H1 (cell line): ENCODE measurements at regions not wholly inside any gene's neighbourhood (a gene's known extent, or its start where the extent isn't known, plus 50 kb on each side); places are given as distances from the start of the nearest gene placed in this dataset.

ENCODE experiments used
- CTCF ChIA-PET: fragments of 300-600 bp; sonication (Branson Sonifier 250); formaldehyde crosslinking; loops from one replicate; lab custom pipeline; 2021; ENCODE audit not compliant: partially characterized antibody; lab: Charles Lee
- POLR2A ChIA-PET: fragments of 300-600 bp; sonication (Branson Sonifier 250); formaldehyde crosslinking; loops from one replicate; lab custom pipeline; 2021; ENCODE audit warnings: inconsistent platforms; ENCODE audit not compliant: partially characterized antibody; lab: Charles Lee
- DNase-seq, 2 experiments: peaks; one replicate each; pipeline versions ENCODE4 v3.0.0 to v3.0.0-alpha.2; 2010 to 2022; ENCODE audit warnings: low spot score in 2 of 2, low read depth in 1 of 2, mixed read lengths in 1 of 2
- FAIRE-seq: peaks from 2 replicates; lab custom pipeline; 2011; peaks lifted over from hg19 to GRCh38; lab: Jason Lieb, UNC
- H2AFZ ChIP-seq: 2 replicates; pipeline ENCODE4 v1.8.1; 2012; ENCODE audit warnings: low read length, inconsistent platforms
- H2AK5ac ChIP-seq: 2 replicates; pipeline ENCODE4 v1.6.1; 2013; ENCODE audit warnings: low read depth, low read length
- H2BK120ac ChIP-seq: replicated peaks from 2 replicates; pipeline ENCODE3; 2013; ENCODE audit warnings: low read depth, low read length, inconsistent platforms
- H2BK12ac ChIP-seq: 2 replicates; pipeline ENCODE4 v1.6.1; 2013; ENCODE audit warnings: low read depth, low read length
- H2BK15ac ChIP-seq: 2 replicates; pipeline ENCODE4 v1.6.1; 2013; ENCODE audit warnings: low read length
- H2BK20ac ChIP-seq: 2 replicates; pipeline ENCODE4 v1.6.1; 2013; ENCODE audit warnings: low read length
- H2BK5ac ChIP-seq: 2 replicates; pipeline ENCODE4 v1.6.1; 2013; ENCODE audit warnings: low read depth, low read length
- H3K14ac ChIP-seq: 2 replicates; pipeline ENCODE4 v1.6.1; 2013; ENCODE audit warnings: inconsistent platforms; ENCODE audit not compliant: insufficient read length
- H3K18ac ChIP-seq: 2 replicates; pipeline ENCODE4 v1.6.1; 2013; ENCODE audit warnings: low read length; ENCODE audit errors: extremely low read depth
- H3K23ac ChIP-seq: 2 replicates; pipeline ENCODE4 v1.6.1; 2013; ENCODE audit warnings: inconsistent platforms; ENCODE audit not compliant: insufficient read length
- H3K23me2 ChIP-seq: 2 replicates; pipeline ENCODE4 v1.6.1; 2013; ENCODE audit warnings: low read depth, low read length
- H3K27ac ChIP-seq: 2 replicates; pipeline ENCODE4 v1.6.1; 2011; ENCODE audit warnings: low read depth, low read length, inconsistent platforms
- H3K27me3 ChIP-seq, 4 experiments: replicated peaks in 1 of 4; 1 replicate in 1 of 4; 2 replicates in 3 of 4; pipeline versions ENCODE4 v1.6.1 to v1.8.1; 2011 to 2013; ENCODE audit warnings: low read length in 3 of 4, mild to moderate bottlenecking in 3 of 4, inconsistent platforms in 2 of 4, mixed read lengths in 2 of 4, moderate library complexity in 1 of 4; ENCODE audit not compliant: control insufficient read depth in 3 of 4, insufficient read depth in 3 of 4; ENCODE audit errors: extremely low read depth in 1 of 4
- H3K36me3 ChIP-seq, 4 experiments: 2 replicates each; pipeline versions ENCODE4 v1.6.1 to v1.8.1; 2011 to 2013; ENCODE audit warnings: mild to moderate bottlenecking in 4 of 4, low read length in 3 of 4, moderate library complexity in 2 of 4, control low read depth in 1 of 4, inconsistent platforms in 1 of 4; ENCODE audit not compliant: insufficient read depth in 4 of 4, control insufficient read depth in 2 of 4
- H3K4ac ChIP-seq: replicated peaks from 2 replicates; pipeline ENCODE3; 2013; ENCODE audit warnings: low read length, low read depth, mixed read lengths, inconsistent platforms; ENCODE audit not compliant: insufficient read length
- H3K4me1 ChIP-seq, 4 experiments: replicated peaks in 1 of 4; 1 replicate in 1 of 4; 2 replicates in 3 of 4; pipeline versions ENCODE4 v1.6.1 to v1.8.1; 2011 to 2013; ENCODE audit warnings: low read length in 3 of 4, inconsistent platforms in 2 of 4, mixed read lengths in 1 of 4; ENCODE audit not compliant: insufficient read depth in 4 of 4, control insufficient read depth in 3 of 4
- H3K4me2 ChIP-seq, 2 experiments: 2 replicates each; pipeline versions ENCODE4 v1.6.1 to v1.8.1; 2011 to 2013; ENCODE audit warnings: low read depth in 2 of 2, low read length in 2 of 2, control low read depth in 1 of 2, inconsistent platforms in 1 of 2, mild to moderate bottlenecking in 1 of 2; ENCODE audit not compliant: insufficient read depth in 1 of 2
- H3K4me3 ChIP-seq, 4 experiments: fragments of 200-600, 300-600 bp in 1 of 4; sonication (generic), shearing (Covaris generic), sonication (Bioruptor Twin) in 1 of 4; 2 replicates each; pipeline versions ENCODE4 v1.5.1 to v1.8.1; 2011 to 2016; ENCODE audit warnings: low read length in 4 of 4, low read depth in 3 of 4, control low read depth in 2 of 4, inconsistent platforms in 2 of 4, mild to moderate bottlenecking in 2 of 4, mixed read lengths in 1 of 4, moderate library complexity in 1 of 4; ENCODE audit not compliant: insufficient read depth in 2 of 4; ENCODE audit errors: extremely low read depth in 1 of 4
- H3K56ac ChIP-seq: replicated peaks from 2 replicates; pipeline ENCODE3; 2013; ENCODE audit warnings: low read depth, mild to moderate bottlenecking, mixed read lengths, low read length, inconsistent platforms; ENCODE audit not compliant: insufficient read length
- H3K79me1 ChIP-seq: 2 replicates; pipeline ENCODE4 v1.6.1; 2013; ENCODE audit warnings: low read depth, low read length, control low read depth
- H3K79me2 ChIP-seq, 2 experiments: 2 replicates each; pipeline versions ENCODE4 v1.6.1 to v1.8.1; 2012 to 2013; ENCODE audit warnings: low read length in 2 of 2, mild to moderate bottlenecking in 2 of 2, inconsistent platforms in 1 of 2; ENCODE audit not compliant: insufficient read depth in 2 of 2, control insufficient read depth in 1 of 2
- H3K9ac ChIP-seq, 4 experiments: replicated peaks in 1 of 4; 1 replicate in 1 of 4; 2 replicates in 3 of 4; pipeline versions ENCODE4 v1.6.1 to v1.8.1; 2011 to 2013; ENCODE audit warnings: low read depth in 3 of 4, low read length in 3 of 4, control low read depth in 2 of 4, mild to moderate bottlenecking in 2 of 4, moderate library complexity in 2 of 4, inconsistent platforms in 1 of 4; ENCODE audit errors: extremely low read depth in 1 of 4
- H3K9me3 ChIP-seq, 2 experiments: 2 replicates each; pipeline versions ENCODE4 v1.6.1 to v1.8.1; 2012 to 2013; ENCODE audit warnings: mild to moderate bottlenecking in 2 of 2, moderate library complexity in 2 of 2, control low read depth in 1 of 2, inconsistent platforms in 1 of 2, low read depth in 1 of 2, low read length in 1 of 2, mixed read lengths in 1 of 2; ENCODE audit not compliant: insufficient read depth in 2 of 2
- H4K20me1 ChIP-seq, 2 experiments: replicated peaks in 1 of 2; 2 replicates each; pipeline versions ENCODE3 to v1.8.1; 2011 to 2013; ENCODE audit warnings: inconsistent platforms in 2 of 2, low read length in 2 of 2, mild to moderate bottlenecking in 1 of 2; ENCODE audit not compliant: insufficient read depth in 2 of 2, control insufficient read depth in 1 of 2
- H4K5ac ChIP-seq: 2 replicates; pipeline ENCODE4 v1.6.1; 2013; ENCODE audit warnings: low read length, low read depth, mixed read lengths, inconsistent platforms; ENCODE audit not compliant: insufficient read length
- H4K8ac ChIP-seq: 2 replicates; pipeline ENCODE4 v1.8.0; 2013; ENCODE audit warnings: mild to moderate bottlenecking, moderate library complexity, low read length, inconsistent platforms; ENCODE audit not compliant: insufficient read depth; ENCODE audit errors: extremely low read depth
- H4K91ac ChIP-seq: replicated peaks from 2 replicates; pipeline ENCODE3; 2013; ENCODE audit warnings: low read length, mixed read lengths, inconsistent platforms; ENCODE audit not compliant: insufficient read length
- CBX5 ChIP-seq: fragments of 300-800, 300-1000 bp; sonication (generic); IDR thresholded peaks from 2 replicates; pipeline ENCODE4 v1.7.1; 2016; ENCODE audit warnings: antibody characterized with exemption, low read length, low read depth
- CHD1 ChIP-seq: IDR thresholded peaks from 2 replicates; pipeline ENCODE4 v1.6.1; 2012; ENCODE audit warnings: low read depth, low read length, improper control_type of control experiment
- CTBP2 ChIP-seq: IDR thresholded peaks from 2 replicates; pipeline ENCODE4 v1.7.0; 2011; ENCODE audit warnings: borderline replicate concordance, mild to moderate bottlenecking, moderate library complexity, mixed read lengths, low read length; ENCODE audit not compliant: insufficient read depth, insufficient read length
- FOSL1 ChIP-seq: IDR thresholded peaks from 2 replicates; pipeline ENCODE4 v1.6.1; 2011; ENCODE audit warnings: mild to moderate bottlenecking, low read depth, low read length, moderate library complexity; ENCODE audit not compliant: insufficient read depth
- NRF1 ChIP-seq: IDR thresholded peaks from 2 replicates; pipeline ENCODE4 v1.6.1; 2011; ENCODE audit warnings: mild to moderate bottlenecking, low read depth, low read length, improper control_type of control experiment
- RBBP5 ChIP-seq: IDR thresholded peaks from 2 replicates; pipeline ENCODE4 v1.7.1; 2012; ENCODE audit warnings: low read depth, mild to moderate bottlenecking, inconsistent platforms, low read length, moderate library complexity, borderline replicate concordance
- SAP30 ChIP-seq: fragments of 300-600 bp; sonication (generic); IDR thresholded peaks from 2 replicates; pipeline ENCODE4 v1.7.1; 2012; ENCODE audit warnings: low read length, moderate library complexity, mild to moderate bottlenecking, inconsistent platforms; ENCODE audit not compliant: insufficient read depth, insufficient replicate concordance
- SIX5 ChIP-seq: IDR thresholded peaks from 2 replicates; pipeline ENCODE4 v1.6.1; 2011; ENCODE audit warnings: mild to moderate bottlenecking, low read depth, low read length
- SRF ChIP-seq: IDR thresholded peaks from 2 replicates; pipeline ENCODE4 v1.6.1; 2011; ENCODE audit warnings: mild to moderate bottlenecking, low read depth, low read length, moderate library complexity
- TBP ChIP-seq: IDR thresholded peaks from 2 replicates; pipeline ENCODE4 v1.6.1; 2011; ENCODE audit warnings: low read depth, low read length, improper control_type of control experiment
- TCF12 ChIP-seq: IDR thresholded peaks from 2 replicates; pipeline ENCODE4 v1.6.1; 2011; ENCODE audit warnings: low read depth, mild to moderate bottlenecking, low read length
- ZNF274 ChIP-seq: IDR thresholded peaks from 2 replicates; pipeline ENCODE4 v1.7.0; 2012; ENCODE audit warnings: low read length, borderline replicate concordance; ENCODE audit errors: extremely low read depth
- WGBS, 2 experiments: shearing (Covaris generic) in 1 of 2; methylation state at CpG; one replicate each; pipeline versions ENCODE4 v1.1.6 to v1.1.7; 2013 to 2015; ENCODE audit warnings: low lambda C conversion rate in 2 of 2, mixed read lengths in 2 of 2, inconsistent platforms in 1 of 2, low coverage in 1 of 2, missing lambda C conversion rate in 1 of 2; ENCODE audit not compliant: insufficient replicate concordance in 2 of 2, insufficient coverage in 1 of 2, insufficient read length in 1 of 2; ENCODE audit errors: extremely low coverage in 1 of 2, missing lambda C conversion rate in 1 of 2; 5-methylcytosine and 5-hydroxymethylcytosine counted together

GRCh38 chr9:32877639-32878217, 94.4 kb downstream of the TMEM215 start:
- no peak overlapping the region for H4K91ac ChIP-seq
- no peak overlapping the region for H2BK20ac ChIP-seq
- no peak overlapping the region for H2AK5ac ChIP-seq
- WGBS, 2 experiments = 95% methylated on average over 6 of the region's 6 CpGs; no CpG with 5 or more reads in 1 of the 2 experiments
- H3K36me3 ChIP-seq = no peaks in the 10 kb centered on the region
- no peak overlapping the region for H3K9ac ChIP-seq
- H2BK120ac ChIP-seq = no peak overlapping the region
- H3K18ac ChIP-seq = no peak overlapping the region
- H2BK5ac ChIP-seq = no peak overlapping the region
- CTCF ChIA-PET = interaction anchor here (0.6 to 1.5 kb wide), 4 partner anchors 9 to 1316 kb away, joined by 3 to 5 read pairs (median 3); no protein-coding TSS in a partner anchor
- no peak overlapping the region for H3K23ac ChIP-seq
- FAIRE-seq (no peak), DNase-seq (no peak)
- H3K4me1 ChIP-seq = peaks cover 0 to 4% (median 2%) of the 10 kb centered on the region in 4 experiments; a peak in 2 of 7 replicates
- no peaks in the 10 kb centered on the region for H4K20me1 ChIP-seq
- H4K5ac ChIP-seq = no peak overlapping the region
- no peak overlapping the region for H2AFZ ChIP-seq
- POLR2A ChIA-PET = interaction anchor here (0.8 kb wide), 1 partner anchor 78 kb away, joined by 3 read pairs; no protein-coding TSS in a partner anchor
- H3K4me3 ChIP-seq = no peak overlapping the region
- H3K27me3 ChIP-seq = no peaks in the 10 kb centered on the region
- H3K9me3 ChIP-seq = no peaks in the 10 kb centered on the region
- H3K4ac ChIP-seq = no peak overlapping the region
- no peaks in the 10 kb centered on the region for H3K79me2 ChIP-seq
- no peaks in the 10 kb centered on the region for H3K79me1 ChIP-seq
- H3K14ac ChIP-seq = no peak overlapping the region
- no peak overlapping the region for H2BK12ac ChIP-seq
- no peak overlapping the region for H3K56ac ChIP-seq
- H4K8ac ChIP-seq = no peak overlapping the region
- no peaks in the 10 kb centered on the region for H3K23me2 ChIP-seq
- H3K27ac ChIP-seq = no peak overlapping the region
- no peak overlapping the region for H3K4me2 ChIP-seq
- no peak overlapping the region for H2BK15ac ChIP-seq
- no peak for TF ChIP-seq SIX5
- TF ChIP-seq CTBP2 = no peak
- TF ChIP-seq SAP30 = no peak
- TF ChIP-seq TCF12 = no peak
- TF ChIP-seq CHD1 = no peak
- no peak for TF ChIP-seq CBX5
- no peak for TF ChIP-seq NRF1
- TF ChIP-seq ZNF274 = no peak
- TF ChIP-seq SRF = no peak
- no peak for TF ChIP-seq RBBP5
- TF ChIP-seq TBP = no peak
- TF ChIP-seq FOSL1 = no peak
